Activated T-helper 1 cell treated with Interleukin-2 at 50 U/mL for 16 hours (primary cell): ENCODE measurements at regions not wholly inside any gene's neighbourhood (a gene's known extent, or its start where the extent isn't known, plus 50 kb on each side); places are given as distances from the start of the nearest gene placed in this dataset.

Experiments
- DNase-seq: peaks from one replicate; pipeline ENCODE4 v3.0.0-alpha.2; 2020; ENCODE audit warnings: low read depth

DNA sequence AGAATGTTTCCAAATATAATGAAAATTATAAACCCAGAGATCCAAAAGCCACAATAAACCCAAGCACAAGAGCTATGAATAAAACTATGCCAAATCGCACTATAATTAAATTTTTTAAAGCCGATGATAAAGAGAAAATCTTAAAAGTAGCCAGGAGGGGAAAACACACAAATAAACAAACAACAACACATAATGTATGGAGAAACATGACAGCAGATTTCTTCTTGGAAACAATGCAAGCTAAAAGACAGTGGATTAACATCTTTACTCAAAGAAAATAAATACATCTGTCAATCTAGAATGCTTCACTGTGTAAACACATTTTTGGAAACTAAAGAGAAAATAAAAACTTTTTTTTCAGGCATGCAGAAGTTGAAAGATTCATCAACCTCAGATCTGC, 53.0 kb upstream of the SMOX start:
- DNase-seq, result no peak

GRCh38 chr20:4091490-4092479, 56.8 kb upstream of the SMOX start:
- peak; percentile 17 for DNase-seq

GRCh38 chr20:4090756-4091489, 57.7 kb upstream of the SMOX start:
- DNase-seq, result no peak

DNA sequence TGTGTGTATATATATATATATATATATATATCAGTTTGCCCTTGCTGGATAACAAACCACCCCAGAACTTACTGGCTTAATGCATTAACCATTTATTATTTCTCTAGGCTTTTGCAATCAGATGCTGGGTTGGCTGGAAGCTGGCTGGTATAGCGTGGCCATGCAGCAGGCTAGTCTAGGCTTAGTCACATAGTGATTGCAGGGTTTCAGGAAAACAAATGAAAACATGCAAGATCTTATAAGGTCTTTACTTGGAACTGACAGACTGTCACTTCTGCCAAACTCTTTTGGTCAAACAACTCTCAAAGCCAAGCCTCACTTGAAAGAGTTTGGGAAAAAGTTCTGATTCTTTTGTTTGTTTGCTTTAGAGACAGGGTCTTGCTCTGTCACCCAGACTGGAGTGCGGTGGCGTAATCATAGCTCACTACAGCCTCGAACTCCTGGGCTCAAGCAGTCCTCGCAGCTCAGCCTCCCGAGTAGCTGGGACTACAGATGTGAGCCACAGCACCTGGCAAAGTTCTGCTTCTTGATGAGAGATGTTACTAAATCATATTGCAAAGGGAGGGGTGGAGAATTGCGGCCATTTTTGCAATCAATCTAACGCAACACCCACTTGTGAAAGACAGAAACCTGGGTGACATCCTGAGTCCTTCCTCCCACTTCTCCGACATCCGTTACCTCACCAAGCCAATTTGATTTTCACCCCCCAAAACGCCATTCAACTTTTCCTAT, 58.7 kb upstream of the SMOX start:
- DNase-seq, result no peak

DNA sequence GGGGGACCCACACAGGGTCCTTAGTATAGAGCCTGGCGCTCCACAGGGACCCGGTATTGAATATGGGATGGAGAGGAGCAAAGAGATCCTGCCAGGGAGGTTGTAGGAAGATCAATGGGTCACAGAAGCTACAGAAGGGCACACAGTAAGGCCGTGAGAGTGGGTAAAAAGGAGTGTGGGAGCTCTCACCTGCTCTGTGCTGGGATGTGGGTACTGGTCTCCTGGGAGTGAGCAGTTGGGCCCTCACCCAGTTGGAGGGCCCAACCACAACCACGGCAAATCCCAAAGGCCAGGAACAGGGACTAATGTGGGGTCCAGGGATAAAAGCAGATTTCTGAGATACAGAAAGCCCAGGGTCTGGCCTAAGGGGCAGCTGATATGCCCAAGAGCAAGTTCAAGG, 59.9 kb upstream of the SMOX start:
- no peak for DNase-seq

DNA sequence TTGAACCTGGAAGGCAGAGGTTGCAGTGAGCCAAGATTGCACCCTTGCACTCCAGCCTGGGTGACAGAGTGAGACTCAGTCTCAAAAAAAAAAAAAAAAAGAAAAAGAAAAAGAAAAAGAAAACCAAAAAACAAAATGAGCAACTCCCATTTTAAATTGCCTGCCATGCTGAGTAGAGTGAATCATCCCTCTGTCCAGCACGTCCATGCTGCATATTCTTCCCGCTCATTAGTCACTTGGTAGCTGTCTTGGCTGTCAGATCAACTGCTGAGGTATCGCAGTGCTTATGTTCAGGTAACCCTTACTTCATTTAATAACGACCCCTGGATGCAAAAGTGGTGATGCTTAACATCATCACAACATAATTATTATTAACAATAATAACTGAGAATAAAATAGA, 60.7 kb upstream of the SMOX start:
- DNase-seq, result no peak

DNA sequence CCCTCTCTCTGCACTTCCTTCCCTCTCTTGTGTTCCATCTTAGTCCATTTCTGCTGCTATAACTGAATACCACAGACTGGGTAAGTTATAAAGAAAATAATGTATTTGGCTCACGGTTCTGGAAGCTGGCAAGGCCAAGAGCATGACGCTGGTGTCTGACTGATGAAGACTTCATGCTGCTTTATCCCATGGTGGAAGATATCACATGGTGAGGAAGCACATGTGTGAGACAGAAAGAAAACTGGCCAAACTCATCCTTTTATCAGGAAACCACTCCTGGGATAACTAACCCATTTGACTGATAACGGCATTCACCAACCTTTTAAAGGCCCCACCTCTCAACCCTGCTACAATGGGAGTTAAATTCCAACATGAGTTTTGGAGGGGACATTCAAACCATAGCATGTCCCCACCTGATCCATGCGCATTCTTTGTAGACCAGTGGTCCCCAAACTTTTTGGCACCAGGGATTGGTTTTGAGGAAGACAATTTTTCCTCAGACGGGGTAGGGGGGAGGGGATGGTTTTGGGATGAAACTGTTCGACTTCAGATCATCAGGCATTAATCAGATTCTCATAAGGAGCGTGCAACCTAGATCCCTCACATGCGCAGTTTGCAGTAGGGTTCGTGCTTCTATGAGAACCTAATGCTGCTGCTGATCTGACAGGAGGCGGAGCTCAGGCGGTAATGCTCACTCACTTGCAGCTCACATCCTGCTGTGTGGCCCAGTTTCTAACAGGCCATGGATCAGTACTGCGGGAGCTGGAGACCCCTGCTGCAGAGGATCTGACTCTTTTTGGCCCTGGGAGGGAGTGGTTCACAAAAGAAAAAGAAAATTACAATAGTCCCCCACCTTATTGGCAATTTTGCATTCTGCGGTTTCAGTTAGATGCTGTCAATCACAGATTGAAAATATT, 61.6 kb upstream of the SMOX start:
- DNase-seq, result no peak

GRCh38 chr20:4084721-4085120, 63.9 kb upstream of the SMOX start:
- DNase-seq, result no peak

DNA sequence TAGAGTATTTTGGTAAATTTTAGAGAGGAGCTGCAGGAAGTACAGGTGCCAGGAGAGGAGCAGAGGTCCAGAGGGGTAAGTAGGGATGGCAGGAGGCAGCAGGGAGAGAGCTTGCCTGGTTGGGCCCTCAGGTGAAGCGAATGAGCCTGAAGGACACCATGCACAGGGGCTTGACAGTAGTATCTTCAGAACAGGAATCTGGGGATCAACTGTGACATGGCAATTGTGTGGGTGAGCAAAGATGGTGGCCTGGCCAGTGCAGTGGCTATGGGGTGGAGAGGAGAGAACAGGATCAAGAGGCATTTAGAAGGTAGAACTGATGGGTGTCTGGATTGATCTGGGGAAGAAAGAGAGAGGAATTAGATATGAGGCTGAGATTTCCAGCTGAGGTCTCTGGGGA, 64.5 kb upstream of the SMOX start:
- DNase-seq, result no peak

GRCh38 chr20:4083098-4083865, 65.3 kb upstream of the SMOX start:
- no peak for DNase-seq

- peak; percentile 13 for DNase-seq
Observed at GRCh38 chr20:4082406-4083097, 66.1 kb upstream of the SMOX start.

GRCh38 chr20:4081421-4081820, 66.1 kb upstream of the RNF24 start:
- DNase-seq, result no peak

- DNase-seq, result no peak
Observed at GRCh38 chr20:4076671-4077070, 61.3 kb upstream of the RNF24 start.

DNA sequence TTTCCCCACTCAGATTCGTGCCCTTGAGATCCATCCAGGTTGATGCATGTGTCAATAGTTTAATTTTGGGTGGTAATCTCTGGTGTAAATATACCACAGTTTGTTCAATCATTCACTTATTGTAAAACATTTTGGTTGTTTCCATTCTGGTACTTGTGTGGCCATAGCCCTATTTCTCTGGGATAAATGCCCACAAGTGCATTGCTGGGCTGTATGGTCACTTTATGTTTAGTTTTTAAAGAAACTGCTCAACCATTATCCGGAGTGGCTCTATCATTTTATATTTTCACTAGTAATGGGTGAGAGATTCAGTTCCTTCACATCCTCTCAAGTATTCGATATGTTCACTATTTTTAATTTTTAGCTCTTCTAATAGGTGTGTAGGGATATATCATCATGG, 60.7 kb upstream of the RNF24 start:
- DNase-seq, result no peak

DNA sequence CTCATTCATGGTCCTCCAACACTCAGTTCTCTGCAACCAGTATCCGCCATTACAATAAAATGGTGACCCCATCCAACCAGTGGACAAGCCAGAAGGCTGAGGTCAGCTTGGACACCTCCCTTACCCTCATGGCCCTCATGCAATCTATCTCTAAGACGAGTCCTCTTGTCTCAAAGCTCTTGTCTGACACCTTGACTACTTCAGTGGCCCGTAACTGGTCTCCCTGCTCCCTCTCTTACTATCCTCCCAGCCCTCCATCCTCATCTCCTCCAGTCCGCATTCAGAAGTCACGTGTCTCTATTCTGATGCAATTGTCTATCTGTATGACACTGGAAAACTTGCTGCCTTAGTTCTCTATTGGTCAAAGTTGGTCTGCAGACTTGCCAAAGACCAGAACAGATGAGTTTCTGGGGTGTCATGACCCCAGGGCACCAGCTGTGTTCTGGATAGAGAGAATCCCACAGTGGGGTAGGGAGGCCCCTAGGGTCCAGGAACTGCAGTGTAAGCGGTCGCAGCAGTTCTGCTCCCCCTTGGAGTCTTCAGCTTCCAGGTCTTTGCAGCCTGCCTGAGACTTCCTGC, 59.6 kb upstream of the RNF24 start:
- no peak for DNase-seq

- DNase-seq, result no peak
Observed at GRCh38 chr20:4073852-4074741, 58.7 kb upstream of the RNF24 start.

- DNase-seq, result no peak
Observed at GRCh38 chr20:4071178-4071693, 55.9 kb upstream of the RNF24 start.
